ENCODE measurements at regions not wholly inside any gene's neighbourhood (a gene's known extent, or its start where the extent isn't known, plus 50 kb on each side); places are given as distances from the start of the nearest gene placed in this dataset.

GRCh38 chr1:239446611-239447010 is 60.2 kb downstream of the CHRM3 start (continued):
- no peak for TF ChIP-seq RNF2 (IDR thresholded peaks at IDR 0.05; ENCODE audit: borderline replicate concordance, low read depth, low read length, missing control alignments, poor library complexity, severe bottlenecking)
- no peak for TF ChIP-seq SAP30 (IDR thresholded peaks at IDR 0.05; ENCODE audit: insufficient read depth, insufficient replicate concordance, low read length)
- no peak for TF ChIP-seq E2F6 (IDR thresholded peaks at IDR 0.05)
- TF ChIP-seq KDM4A (IDR thresholded peaks at IDR 0.05; ENCODE audit: low read depth, low read length, severe bottlenecking) = no peak
- no peak for TF ChIP-seq MAFK (IDR thresholded peaks at IDR 0.05; ENCODE audit: low read depth, low read length)
- TF ChIP-seq JUN (IDR thresholded peaks at IDR 0.05; ENCODE audit: low read depth, low read length) = no peak
- TF ChIP-seq CTBP2 (IDR thresholded peaks at IDR 0.05; ENCODE audit: borderline replicate concordance, insufficient read depth, insufficient read length, low read length) = no peak
- no peak for TF ChIP-seq TEAD4 (IDR thresholded peaks at IDR 0.05; ENCODE audit: low read depth, low read length)
- no peak for TF ChIP-seq CBX8 (IDR thresholded peaks at IDR 0.05; ENCODE audit: borderline replicate concordance, low read depth, low read length)
- TF ChIP-seq BRCA1 (IDR thresholded peaks at IDR 0.05; ENCODE audit: low read depth, low read length) = no peak

Data from H1 (cell line).